Trophoblast cell (in vitro differentiated cells and primary cell): ENCODE measurements at regions not wholly inside any gene's neighbourhood (a gene's known extent, or its start where the extent isn't known, plus 50 kb on each side); places are given as distances from the start of the nearest gene placed in this dataset.

Experiments
- DNase-seq, 2 donors: peaks; one replicate each; pipeline ENCODE4 v3.0.0-alpha.2; 2016
- H2AFZ ChIP-seq: 2 replicates; pipeline ENCODE4 v1.6.1; 2013; ENCODE audit warnings: low read length, moderate library complexity, mild to moderate bottlenecking; ENCODE audit not compliant: insufficient read depth, poor library complexity
- H2AK5ac ChIP-seq: 2 replicates; pipeline ENCODE4 v1.6.1; 2013; ENCODE audit warnings: mild to moderate bottlenecking, low read length
- H2BK120ac ChIP-seq: 2 replicates; pipeline ENCODE4 v1.6.1; 2013; ENCODE audit warnings: low read length, mild to moderate bottlenecking, moderate library complexity; ENCODE audit not compliant: insufficient read depth, poor library complexity
- H2BK12ac ChIP-seq: 2 replicates; pipeline ENCODE4 v1.6.1; 2013; ENCODE audit warnings: mild to moderate bottlenecking, low read length, moderate library complexity
- H2BK5ac ChIP-seq: 2 replicates; pipeline ENCODE4 v1.6.1; 2013; ENCODE audit warnings: low read length, low read depth, moderate library complexity, mild to moderate bottlenecking; ENCODE audit not compliant: poor library complexity
- H3K14ac ChIP-seq: 2 replicates; pipeline ENCODE4 v1.6.1; 2013; ENCODE audit warnings: mild to moderate bottlenecking, low read length
- H3K18ac ChIP-seq: 2 replicates; pipeline ENCODE4 v1.6.1; 2013; ENCODE audit warnings: mild to moderate bottlenecking, low read length
- H3K23ac ChIP-seq: 2 replicates; pipeline ENCODE4 v1.6.1; 2013; ENCODE audit warnings: low read length
- H3K27ac ChIP-seq: 2 replicates; pipeline ENCODE4 v1.5.1; 2013; ENCODE audit warnings: low read depth, mild to moderate bottlenecking, inconsistent platforms, low read length, moderate library complexity
- H3K27me3 ChIP-seq: 2 replicates; pipeline ENCODE4 v1.6.1; 2013; ENCODE audit warnings: inconsistent platforms, mild to moderate bottlenecking, low read length, moderate library complexity; ENCODE audit not compliant: insufficient read depth
- H3K36me3 ChIP-seq, 2 experiments: 1 replicate in 1 of 2; 2 replicates in 1 of 2; pipeline ENCODE4 v1.6.1; 2013; ENCODE audit warnings: low read length in 2 of 2, mild to moderate bottlenecking in 2 of 2, moderate library complexity in 1 of 2; ENCODE audit not compliant: insufficient read depth in 2 of 2, control insufficient read depth in 1 of 2
- H3K4ac ChIP-seq: 2 replicates; pipeline ENCODE4 v1.6.1; 2013; ENCODE audit warnings: low read depth, mild to moderate bottlenecking, low read length, moderate library complexity
- H3K4me1 ChIP-seq, 2 experiments: 1 replicate in 1 of 2; 2 replicates in 1 of 2; pipeline ENCODE4 v1.6.1; 2013; ENCODE audit warnings: low read length in 2 of 2, mild to moderate bottlenecking in 2 of 2, moderate library complexity in 1 of 2; ENCODE audit not compliant: insufficient read depth in 2 of 2, control insufficient read depth in 1 of 2
- H3K4me2 ChIP-seq: 2 replicates; pipeline ENCODE4 v1.6.1; 2013; ENCODE audit warnings: inconsistent platforms, mild to moderate bottlenecking, low read length, moderate library complexity
- H3K4me3 ChIP-seq: 2 replicates; pipeline ENCODE4 v1.5.1; 2013; ENCODE audit warnings: mild to moderate bottlenecking, low read depth, low read length, inconsistent platforms
- H3K79me1 ChIP-seq: one replicate; pipeline ENCODE4 v1.6.1; 2013; ENCODE audit warnings: low read length
- H3K79me2 ChIP-seq: 2 replicates; pipeline ENCODE4 v1.6.1; 2013; ENCODE audit warnings: low read length, mild to moderate bottlenecking; ENCODE audit not compliant: control insufficient read depth, insufficient read depth, poor library complexity
- H3K9ac ChIP-seq: 2 replicates; pipeline ENCODE4 v1.6.1; 2013; ENCODE audit warnings: mild to moderate bottlenecking, low read length
- H3K9me3 ChIP-seq: 2 replicates; pipeline ENCODE4 v1.6.1; 2013; ENCODE audit warnings: low read depth, mild to moderate bottlenecking, control low read depth, inconsistent platforms, low read length; ENCODE audit not compliant: insufficient read depth
- H4K12ac ChIP-seq: 2 replicates; pipeline ENCODE4 v1.6.1; 2013; ENCODE audit warnings: low read depth, mild to moderate bottlenecking, low read length, moderate library complexity
- H4K8ac ChIP-seq: 2 replicates; pipeline ENCODE4 v1.6.1; 2013; ENCODE audit warnings: low read depth, mild to moderate bottlenecking, low read length, moderate library complexity
- H4K91ac ChIP-seq: one replicate; pipeline ENCODE4 v1.6.1; 2013; ENCODE audit warnings: low read depth, mild to moderate bottlenecking, low read length, moderate library complexity
- WGBS: extraction: QIAGEN DNeasy Blood & Tissue Kit; methylation state at CpG from one replicate; pipeline ENCODE4 v1.1.7; 2013; ENCODE audit warnings: missing lambda C conversion rate; ENCODE audit not compliant: insufficient read length, insufficient coverage; ENCODE audit errors: extremely low coverage; 5-methylcytosine and 5-hydroxymethylcytosine counted together

- H3K23ac ChIP-seq, result no peak overlapping the region
- H2AFZ ChIP-seq, result no peak overlapping the region
- H4K91ac ChIP-seq, result no peak overlapping the region
- no peak overlapping the region for H3K4me3 ChIP-seq
- H3K4me2 ChIP-seq, result no peak overlapping the region
- H3K79me2 ChIP-seq, result no peaks in the 10 kb centered on the region
- no CpG with 5 or more reads among the region's 4 CpGs for WGBS
- H3K36me3 ChIP-seq, result no peaks in the 10 kb centered on the region
- no peaks in the 10 kb centered on the region for H3K9me3 ChIP-seq
- H3K4me1 ChIP-seq, result peaks cover 3 to 7% of the 10 kb centered on the region in 2 experiments
- H3K14ac ChIP-seq, result no peak overlapping the region
- H4K12ac ChIP-seq, result no peak overlapping the region
- H4K8ac ChIP-seq, result no peak overlapping the region
- H2BK120ac ChIP-seq, result no peak overlapping the region
- H3K27ac ChIP-seq, result no peak overlapping the region
- H2BK12ac ChIP-seq, result no peak overlapping the region
- H2BK5ac ChIP-seq, result no peak overlapping the region
- no peak overlapping the region for H3K9ac ChIP-seq
- no peaks in the 10 kb centered on the region for H3K79me1 ChIP-seq
- DNase-seq, result peak; percentile 50 to 57
- H3K27me3 ChIP-seq, result no peaks in the 10 kb centered on the region
- no peak overlapping the region for H2AK5ac ChIP-seq
- no peak overlapping the region for H3K18ac ChIP-seq
- H3K4ac ChIP-seq, result no peak overlapping the region
Observed at GRCh38 chr1:147840909-147841308, 61.7 kb upstream of the GJA8 start.

- H3K4ac ChIP-seq, result no peak overlapping the region
- H3K27me3 ChIP-seq, result no peaks in the 10 kb centered on the region
- H3K4me2 ChIP-seq, result no peak overlapping the region
- no peak overlapping the region for H2AFZ ChIP-seq
- no peak overlapping the region for H3K9ac ChIP-seq
- no peak overlapping the region for H3K27ac ChIP-seq
- no peak overlapping the region for H2BK5ac ChIP-seq
- H3K9me3 ChIP-seq, result no peaks in the 10 kb centered on the region
- H3K79me2 ChIP-seq, result no peaks in the 10 kb centered on the region
- H4K8ac ChIP-seq, result no peak overlapping the region
- no peaks in the 10 kb centered on the region for H3K36me3 ChIP-seq
- H3K4me1 ChIP-seq, result peaks cover 0 to 2% of the 10 kb centered on the region in 2 experiments
- H2BK120ac ChIP-seq, result no peak overlapping the region
- H4K12ac ChIP-seq, result no peak overlapping the region
- DNase-seq, result no peak
- WGBS, result no CpG with 5 or more reads among the region's 8 CpGs
- H4K91ac ChIP-seq, result no peak overlapping the region
- H3K79me1 ChIP-seq, result no peaks in the 10 kb centered on the region
- H3K23ac ChIP-seq, result no peak overlapping the region
- no peak overlapping the region for H3K18ac ChIP-seq
- H3K14ac ChIP-seq, result no peak overlapping the region
- no peak overlapping the region for H2AK5ac ChIP-seq
- H2BK12ac ChIP-seq, result no peak overlapping the region
- H3K4me3 ChIP-seq, result no peak overlapping the region
Observed at GRCh38 chr1:147842578-147842977, 60.0 kb upstream of the GJA8 start.

DNA sequence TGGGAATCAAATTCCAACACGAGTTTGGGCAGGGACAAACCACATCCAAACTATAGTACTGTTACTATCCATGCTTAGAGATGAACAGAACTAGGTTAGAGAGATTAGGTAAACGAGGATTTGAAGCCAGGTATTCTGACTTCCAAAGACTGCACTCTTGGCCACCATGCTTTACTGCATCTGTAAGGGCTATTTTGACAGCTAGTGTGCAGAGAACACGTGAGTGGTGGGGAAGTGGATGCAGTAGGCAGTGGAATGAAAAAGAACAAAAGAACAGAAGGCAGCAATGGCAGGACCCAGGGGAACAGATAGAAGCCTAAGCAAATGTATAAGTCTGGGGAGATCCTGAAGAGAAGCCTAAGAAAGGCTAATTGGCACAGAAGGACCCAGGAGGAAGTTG, 59.1 kb upstream of the GJA8 start:
- Histone ChIP-seq H3K4me2 (no peak overlapping the region), H3K14ac (no peak overlapping the region), H2BK12ac (no peak overlapping the region), H3K4me3 (no peak overlapping the region), H4K8ac (no peak overlapping the region), H3K27me3 (no peaks in the 10 kb centered on the region), H2AFZ (no peak overlapping the region), H4K91ac (no peak overlapping the region), H2BK5ac (no peak overlapping the region), H3K18ac (no peak overlapping the region), H2BK120ac (no peak overlapping the region), H3K36me3 (no peaks in the 10 kb centered on the region), H3K23ac (no peak overlapping the region), H4K12ac (no peak overlapping the region), H3K79me2 (no peaks in the 10 kb centered on the region), H3K9ac (no peak overlapping the region), H2AK5ac (no peak overlapping the region), H3K4ac (no peak overlapping the region), H3K4me1 (no peaks in the 10 kb centered on the region), H3K9me3 (no peaks in the 10 kb centered on the region), H3K27ac (no peak overlapping the region), H3K79me1 (no peaks in the 10 kb centered on the region)
- no CpG with 5 or more reads among the region's 3 CpGs for WGBS
- DNase-seq, result no peak

DNA sequence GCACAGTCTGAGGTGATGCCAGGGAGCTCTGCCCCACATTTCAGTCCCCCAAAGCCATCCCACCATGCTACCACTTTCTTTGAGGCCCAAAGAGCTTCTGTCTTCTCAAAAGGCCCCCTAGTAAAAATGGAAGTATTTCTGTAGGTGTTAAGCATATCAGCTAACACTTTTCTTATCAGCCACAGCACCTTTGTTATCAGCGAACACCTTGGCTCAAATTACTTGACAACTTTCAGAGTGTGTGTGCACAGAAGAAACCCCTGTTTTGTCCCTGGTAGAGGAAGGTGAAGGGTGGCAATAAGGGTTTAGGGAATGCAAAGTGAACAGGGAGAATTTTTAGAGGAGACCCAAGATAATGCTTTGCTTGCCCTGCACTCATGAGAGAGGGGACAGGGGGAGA, 54.8 kb upstream of the GJA8 start:
- Histone ChIP-seq H3K27ac (no peak overlapping the region), H4K12ac (no peak overlapping the region), H2AFZ (no peak overlapping the region), H3K9me3 (no peaks in the 10 kb centered on the region), H2BK5ac (no peak overlapping the region), H4K91ac (no peak overlapping the region), H3K4me3 (no peak overlapping the region), H3K18ac (no peak overlapping the region), H3K9ac (no peak overlapping the region), H2AK5ac (no peak overlapping the region), H3K4me1 (peaks cover 0 to 3% of the 10 kb centered on the region in 2 experiments), H3K36me3 (no peaks in the 10 kb centered on the region), H3K79me2 (no peaks in the 10 kb centered on the region), H3K27me3 (no peaks in the 10 kb centered on the region), H3K79me1 (peaks cover 2% of the 10 kb centered on the region), H3K4ac (no peak overlapping the region), H3K23ac (no peak overlapping the region), H2BK120ac (no peak overlapping the region), H2BK12ac (no peak overlapping the region), H4K8ac (no peak overlapping the region), H3K4me2 (no peak overlapping the region), H3K14ac (no peak overlapping the region)
- DNase-seq, result no peak
- no CpG with 5 or more reads among the region's 1 CpG for WGBS
